Esophagus muscularis mucosa (tissue), 4 donors: ENCODE measurements at regions not wholly inside any gene's neighbourhood (a gene's known extent, or its start where the extent isn't known, plus 50 kb on each side); places are given as distances from the start of the nearest gene placed in this dataset.

ENCODE experiments used
- DNase-seq: peaks from one replicate; pipeline ENCODE4 v3.0.0-alpha.2; 2017; ENCODE audit errors: extremely low spot score
- H3K27ac ChIP-seq, 4 donors: fragments of 200-600 bp; sonication (generic); replicated peaks in 1 of 4; 1 replicate in 3 of 4; 2 replicates in 1 of 4; pipeline ENCODE4 v1.5.1; 2016 to 2019; ENCODE audit warnings: mild to moderate bottlenecking in 1 of 4
- H3K27me3 ChIP-seq, 4 donors: fragments of 200-600 bp; sonication (generic); one replicate each; pipeline versions ENCODE4 v1.5.1 to v1.6.0; 2016 to 2019
- H3K36me3 ChIP-seq, 4 donors: fragments of 200-600 bp; sonication (generic); one replicate each; pipeline ENCODE4 v1.5.1; 2016 to 2019
- H3K4me1 ChIP-seq, 4 donors: fragments of 200-600 bp; sonication (generic); one replicate each; pipeline ENCODE4 v1.5.1; 2016 to 2019
- H3K4me3 ChIP-seq, 4 donors: fragments of 200-600 bp; sonication (generic); 1 replicate in 2 of 4; 2 replicates in 2 of 4; pipeline ENCODE4 v1.5.1; 2016 to 2019; ENCODE audit warnings: mild to moderate bottlenecking in 4 of 4, moderate library complexity in 1 of 4
- H3K9me3 ChIP-seq, 4 donors: fragments of 200-600 bp; sonication (generic); 1 replicate in 3 of 4; 2 replicates in 1 of 4; pipeline ENCODE4 v1.5.1; 2016 to 2019
- CTCF ChIP-seq, 3 experiments: fragments of 200-600 bp in 2 of 3; fragments of 450-650 bp in 1 of 3; sonication (generic) in 2 of 3; IDR thresholded peaks; one replicate each; pipeline ENCODE4 v1.5.1; 2017 to 2019; ENCODE audit warnings: antibody characterized with exemption in 3 of 3, mild to moderate bottlenecking in 2 of 3, moderate library complexity in 1 of 3
- EP300 ChIP-seq: sonication (generic); formaldehyde crosslinking; IDR thresholded peaks from one replicate; pipeline ENCODE4 v1.6.1; 2017; ENCODE audit warnings: antibody characterized with exemption
- POLR2A ChIP-seq: fragments of 450-650 bp; IDR thresholded peaks from one replicate; pipeline ENCODE4 v1.6.1; 2017; ENCODE audit warnings: antibody characterized with exemption, moderate library complexity, mild to moderate bottlenecking, low read depth
- POLR2AphosphoS5 ChIP-seq, 2 donors: sonication (generic); formaldehyde crosslinking; IDR thresholded peaks; one replicate each; pipeline ENCODE4 v1.6.1; 2017; ENCODE audit warnings: antibody characterized with exemption in 2 of 2
- WGBS: methylation state at CpG from one replicate; pipeline ENCODE4 v1.1.5; 2018; 5-methylcytosine and 5-hydroxymethylcytosine counted together
- intact Hi-C: fragments of 100-400 bp; cut with DNase I; formaldehyde crosslinking; loops from one replicate; pipeline ENCODE4 v1.15.1; 2023

- peaks cover 0 to 23% (median 10%) of the 10 kb centered on the region in 4 donors for H3K4me1 ChIP-seq
- TF ChIP-seq POLR2A (no peak), POLR2AphosphoS5 (IDR thresholded peaks at IDR 0.05) (no peak), CTCF (IDR thresholded peaks at IDR 0.05) (no peak), EP300 (no peak)
- no peaks in the 10 kb centered on the region for H3K36me3 ChIP-seq
- H3K27ac ChIP-seq, result no peak overlapping the region
- no peak overlapping the region for H3K4me3 ChIP-seq
- peak; percentile 80 for DNase-seq
- peaks cover 0 to 43% (median 0%) of the 10 kb centered on the region in 4 donors for H3K27me3 ChIP-seq
- intact Hi-C loops, result no loop called here
- H3K9me3 ChIP-seq, result peaks cover 0 to 34% (median 24%) of the 10 kb centered on the region in 4 donors
- WGBS, result 74% methylated on average over 6 of the region's 6 CpGs
Measured at GRCh38 chr14:104395276-104395675, 184.3 kb upstream of the C14orf180 start.

GRCh38 chr14:104395941-104396681 is 183.5 kb upstream of the C14orf180 start:
- DNase-seq, result peak; percentile 68

GRCh38 chr14:104396682-104397470 is 182.7 kb upstream of the C14orf180 start:
- intact Hi-C loops, result no loop called here
- peak; percentile 82 for DNase-seq
- 86% methylated on average over 17 of the region's 17 CpGs for WGBS

More at GRCh38 chr14:104395941-104396681, 183.5 kb upstream of the C14orf180 start:
- Histone ChIP-seq H3K4me1 (peaks cover 0 to 23% (median 10%) of the 10 kb centered on the region in 4 donors), H3K36me3 (no peaks in the 10 kb centered on the region), H3K27ac (no peak overlapping the region), H3K4me3 (no peak overlapping the region), H3K27me3 (peaks cover 0 to 38% (median 0%) of the 10 kb centered on the region in 4 donors), H3K9me3 (peaks cover 0 to 34% (median 24%) of the 10 kb centered on the region in 4 donors)
- WGBS, result 82% methylated on average over 29 of the region's 30 CpGs
- intact Hi-C loops, result no loop called here
- no peak for TF ChIP-seq EP300
- TF ChIP-seq POLR2AphosphoS5 (IDR thresholded peaks at IDR 0.05), result no peak
- TF ChIP-seq CTCF (IDR thresholded peaks at IDR 0.05), result no peak
- no peak for TF ChIP-seq POLR2A

GRCh38 chr14:104397956-104398355 is 181.6 kb upstream of the C14orf180 start:
- DNase-seq, result no peak
- 100% methylated on average over 2 of the region's 2 CpGs for WGBS
- intact Hi-C loops, result no loop called here
- H3K27me3 ChIP-seq, result peaks cover 0 to 36% (median 0%) of the 10 kb centered on the region in 4 donors
- no peak for TF ChIP-seq POLR2A
- TF ChIP-seq EP300, result no peak
- TF ChIP-seq POLR2AphosphoS5 (IDR thresholded peaks at IDR 0.05), result no peak
- TF ChIP-seq CTCF (IDR thresholded peaks at IDR 0.05), result no peak
- H3K36me3 ChIP-seq, result no peaks in the 10 kb centered on the region
- H3K9me3 ChIP-seq, result peaks cover 0 to 34% (median 24%) of the 10 kb centered on the region in 4 donors
- H3K4me1 ChIP-seq, result peaks cover 0 to 17% (median 10%) of the 10 kb centered on the region in 4 donors
- no peak overlapping the region for H3K27ac ChIP-seq
- no peak overlapping the region for H3K4me3 ChIP-seq

More at GRCh38 chr14:104396682-104397470, 182.7 kb upstream of the C14orf180 start:
- H3K4me3 ChIP-seq, result no peak overlapping the region
- peaks cover 0 to 35% (median 0%) of the 10 kb centered on the region in 4 donors for H3K27me3 ChIP-seq
- no peaks in the 10 kb centered on the region for H3K36me3 ChIP-seq
- H3K9me3 ChIP-seq, result peaks cover 0 to 34% (median 24%) of the 10 kb centered on the region in 4 donors
- H3K27ac ChIP-seq, result no peak overlapping the region
- peaks cover 0 to 23% (median 10%) of the 10 kb centered on the region in 4 donors for H3K4me1 ChIP-seq
- TF ChIP-seq POLR2AphosphoS5 (IDR thresholded peaks at IDR 0.05) (no peak), EP300 (no peak), POLR2A (no peak), CTCF (IDR thresholded peaks at IDR 0.05) (no peak)
